GM19099 (cell line): ENCODE measurements at regions not wholly inside any gene's neighbourhood (a gene's known extent, or its start where the extent isn't known, plus 50 kb on each side); places are given as distances from the start of the nearest gene placed in this dataset.

Experiments used
- POLR2A ChIP-seq: IDR thresholded peaks from 3 replicates; pipeline ENCODE4 v1.6.1; 2011; ENCODE audit warnings: low read depth; ENCODE audit not compliant: insufficient read length; ENCODE audit errors: extremely low read depth

GRCh38 chr1:228851618-228852017 lies 116.3 kb downstream of the RHOU start:
- no peak for TF ChIP-seq POLR2A

- TF ChIP-seq POLR2A = no peak
Measured at GRCh38 chr1:228852024-228852423, 116.7 kb downstream of the RHOU start.

- no peak for TF ChIP-seq POLR2A
Measured at GRCh38 chr1:228852511-228853088, 117.3 kb downstream of the RHOU start.

- no peak for TF ChIP-seq POLR2A
Measured at GRCh38 chr1:228853191-228853590, 117.9 kb downstream of the RHOU start.

GRCh38 chr1:228853637-228854036 lies 118.4 kb downstream of the RHOU start:
- no peak for TF ChIP-seq POLR2A

GRCh38 chr1:228854907-228855306 lies 119.6 kb downstream of the RHOU start:
- TF ChIP-seq POLR2A = no peak

- TF ChIP-seq POLR2A = no peak
Measured at GRCh38 chr1:228857611-228858010, 122.3 kb downstream of the RHOU start.

- TF ChIP-seq POLR2A = no peak
Measured at GRCh38 chr1:228860911-228861831, 125.9 kb downstream of the RHOU start.

- no peak for TF ChIP-seq POLR2A
Measured at GRCh38 chr1:228861832-228862180, 126.5 kb downstream of the RHOU start.

- TF ChIP-seq POLR2A = no peak
Measured at GRCh38 chr1:228862542-228863505, 127.5 kb downstream of the RHOU start.

- TF ChIP-seq POLR2A = no peak
Measured at GRCh38 chr1:228863776-228864175, 128.5 kb downstream of the RHOU start.

GRCh38 chr1:228865627-228866330 lies 130.5 kb downstream of the RHOU start:
- no peak for TF ChIP-seq POLR2A

- TF ChIP-seq POLR2A = no peak
Measured at GRCh38 chr1:228866468-228866867, 131.2 kb downstream of the RHOU start.

GRCh38 chr1:228867108-228867950 lies 132.1 kb downstream of the RHOU start:
- no peak for TF ChIP-seq POLR2A
